ENCODE measurements at regions not wholly inside any gene's neighbourhood (a gene's known extent, or its start where the extent isn't known, plus 50 kb on each side); places are given as distances from the start of the nearest gene placed in this dataset.
"Not testable (repeated sequence)": the region's sequence is repeated elsewhere in the genome, so short reads cannot be mapped to it uniquely, and the experiment has no call there.

GRCh38 chr12:60191676-60192359 lies 596.0 kb downstream of the SLC16A7 start:
- Mint-ChIP-seq H3K9me3 (no peaks in the 10 kb centered on the region), H3K4me3 (no peak overlapping the region), H3K27ac (no peak overlapping the region), H3K27me3 (ENCODE audit: low read depth) (no peaks in the 10 kb centered on the region), H3K36me3 (ENCODE audit: low read depth) (no peaks in the 10 kb centered on the region), H3K4me1 (ENCODE audit: low read depth) (no peaks in the 10 kb centered on the region)

- Mint-ChIP-seq H3K4me3 (no peak overlapping the region), H3K27me3 (ENCODE audit: low read depth) (no peaks in the 10 kb centered on the region), H3K36me3 (ENCODE audit: low read depth) (no peaks in the 10 kb centered on the region), H3K27ac (no peak overlapping the region), H3K4me1 (ENCODE audit: low read depth) (no peaks in the 10 kb centered on the region), H3K9me3 (no peaks in the 10 kb centered on the region)
These were observed 598.8 kb downstream of the SLC16A7 start for GRCh38 chr12:60194678-60195077.

- no peaks in the 10 kb centered on the region for H3K27me3 Mint-ChIP-seq (ENCODE audit: low read depth)
- H3K36me3 Mint-ChIP-seq (ENCODE audit: low read depth), result no peaks in the 10 kb centered on the region
- no peak overlapping the region for H3K4me3 Mint-ChIP-seq
- H3K9me3 Mint-ChIP-seq, result no peaks in the 10 kb centered on the region
- H3K27ac Mint-ChIP-seq, result no peak overlapping the region
- no peaks in the 10 kb centered on the region for H3K4me1 Mint-ChIP-seq (ENCODE audit: low read depth)
These were observed 599.7 kb downstream of the SLC16A7 start for GRCh38 chr12:60195483-60195882.

GRCh38 chr12:60196366-60196765 lies 600.5 kb downstream of the SLC16A7 start:
- no peak overlapping the region for H3K4me3 Mint-ChIP-seq
- H3K36me3 Mint-ChIP-seq (ENCODE audit: low read depth), result no peaks in the 10 kb centered on the region
- no peak overlapping the region for H3K27ac Mint-ChIP-seq
- H3K27me3 Mint-ChIP-seq (ENCODE audit: low read depth), result no peaks in the 10 kb centered on the region
- no peaks in the 10 kb centered on the region for H3K4me1 Mint-ChIP-seq (ENCODE audit: low read depth)
- H3K9me3 Mint-ChIP-seq, result no peaks in the 10 kb centered on the region

- Mint-ChIP-seq H3K4me1 (ENCODE audit: low read depth) (no peaks in the 10 kb centered on the region), H3K4me3 (no peak overlapping the region)
These were observed 601.8 kb downstream of the SLC16A7 start for GRCh38 chr12:60197589-60197988.

GRCh38 chr12:60201891-60202290 lies 606.1 kb downstream of the SLC16A7 start:
- H3K9me3 Mint-ChIP-seq, result no peaks in the 10 kb centered on the region
- H3K36me3 Mint-ChIP-seq (ENCODE audit: low read depth), result no peaks in the 10 kb centered on the region
- no peak overlapping the region for H3K4me3 Mint-ChIP-seq
- no peaks in the 10 kb centered on the region for H3K27me3 Mint-ChIP-seq (ENCODE audit: low read depth)
- no peak overlapping the region for H3K27ac Mint-ChIP-seq
- no peaks in the 10 kb centered on the region for H3K4me1 Mint-ChIP-seq (ENCODE audit: low read depth)

More at GRCh38 chr12:60197589-60197988, 601.8 kb downstream of the SLC16A7 start:
- no peaks in the 10 kb centered on the region for H3K36me3 Mint-ChIP-seq (ENCODE audit: low read depth)
- H3K9me3 Mint-ChIP-seq, result no peaks in the 10 kb centered on the region
- H3K27me3 Mint-ChIP-seq (ENCODE audit: low read depth), result no peaks in the 10 kb centered on the region
- no peak overlapping the region for H3K27ac Mint-ChIP-seq

- H3K36me3 Mint-ChIP-seq (ENCODE audit: low read depth), result no peaks in the 10 kb centered on the region
- H3K27ac Mint-ChIP-seq, result no peak overlapping the region
- no peaks in the 10 kb centered on the region for H3K4me1 Mint-ChIP-seq (ENCODE audit: low read depth)
- no peak overlapping the region for H3K4me3 Mint-ChIP-seq
- peaks cover 4% of the 10 kb centered on the region for H3K9me3 Mint-ChIP-seq
- no peaks in the 10 kb centered on the region for H3K27me3 Mint-ChIP-seq (ENCODE audit: low read depth)
These were observed 609.7 kb downstream of the SLC16A7 start for GRCh38 chr12:60205500-60205899.

GRCh38 chr12:60209521-60209920 lies 613.7 kb downstream of the SLC16A7 start:
- H3K9me3 Mint-ChIP-seq, result peaks cover 4% of the 10 kb centered on the region
- no peaks in the 10 kb centered on the region for H3K4me1 Mint-ChIP-seq (ENCODE audit: low read depth)
- no peak overlapping the region for H3K4me3 Mint-ChIP-seq
- H3K36me3 Mint-ChIP-seq (ENCODE audit: low read depth), result no peaks in the 10 kb centered on the region
- no peaks in the 10 kb centered on the region for H3K27me3 Mint-ChIP-seq (ENCODE audit: low read depth)
- no peak overlapping the region for H3K27ac Mint-ChIP-seq

- no peaks in the 10 kb centered on the region for H3K36me3 Mint-ChIP-seq (ENCODE audit: low read depth)
- no peaks in the 10 kb centered on the region for H3K4me1 Mint-ChIP-seq (ENCODE audit: low read depth)
- H3K27ac Mint-ChIP-seq, result no peak overlapping the region
- no peak overlapping the region for H3K4me3 Mint-ChIP-seq
- no peaks in the 10 kb centered on the region for H3K27me3 Mint-ChIP-seq (ENCODE audit: low read depth)
- peaks cover 4% of the 10 kb centered on the region for H3K9me3 Mint-ChIP-seq
These were observed 614.1 kb downstream of the SLC16A7 start for GRCh38 chr12:60209933-60210332.

GRCh38 chr12:60210756-60211155 lies 614.9 kb downstream of the SLC16A7 start:
- no peaks in the 10 kb centered on the region for H3K4me1 Mint-ChIP-seq (ENCODE audit: low read depth)
- H3K36me3 Mint-ChIP-seq (ENCODE audit: low read depth), result no peaks in the 10 kb centered on the region
- H3K27me3 Mint-ChIP-seq (ENCODE audit: low read depth), result no peaks in the 10 kb centered on the region
- peaks cover 4% of the 10 kb centered on the region for H3K9me3 Mint-ChIP-seq
- no peak overlapping the region for H3K4me3 Mint-ChIP-seq
- H3K27ac Mint-ChIP-seq, result no peak overlapping the region

GRCh38 chr12:60211244-60211643 lies 615.4 kb downstream of the SLC16A7 start:
- H3K9me3 Mint-ChIP-seq, result peaks cover 4% of the 10 kb centered on the region
- H3K27me3 Mint-ChIP-seq (ENCODE audit: low read depth), result no peaks in the 10 kb centered on the region
- H3K4me3 Mint-ChIP-seq, result no peak overlapping the region
- H3K36me3 Mint-ChIP-seq (ENCODE audit: low read depth), result no peaks in the 10 kb centered on the region
- no peak overlapping the region for H3K27ac Mint-ChIP-seq
- no peaks in the 10 kb centered on the region for H3K4me1 Mint-ChIP-seq (ENCODE audit: low read depth)

GRCh38 chr12:60212159-60213000 lies 616.6 kb downstream of the SLC16A7 start:
- no peak overlapping the region for H3K27ac Mint-ChIP-seq
- no peaks in the 10 kb centered on the region for H3K27me3 Mint-ChIP-seq (ENCODE audit: low read depth)
- H3K9me3 Mint-ChIP-seq, result peaks cover 4% of the 10 kb centered on the region
- no peak overlapping the region for H3K4me3 Mint-ChIP-seq
- no peaks in the 10 kb centered on the region for H3K36me3 Mint-ChIP-seq (ENCODE audit: low read depth)
- H3K4me1 Mint-ChIP-seq (ENCODE audit: low read depth), result no peaks in the 10 kb centered on the region

GRCh38 chr12:60213272-60213671 lies 617.4 kb downstream of the SLC16A7 start:
- not testable (repeated sequence) for H3K9me3 Mint-ChIP-seq; H3K27me3 Mint-ChIP-seq (ENCODE audit: low read depth); H3K36me3 Mint-ChIP-seq (ENCODE audit: low read depth); H3K4me3 Mint-ChIP-seq; H3K4me1 Mint-ChIP-seq (ENCODE audit: low read depth); H3K27ac Mint-ChIP-seq

GRCh38 chr12:60216226-60216625 lies 620.4 kb downstream of the SLC16A7 start:
- Mint-ChIP-seq H3K27ac (no peak overlapping the region), H3K4me1 (ENCODE audit: low read depth) (no peaks in the 10 kb centered on the region), H3K9me3 (no peaks in the 10 kb centered on the region), H3K36me3 (ENCODE audit: low read depth) (no peaks in the 10 kb centered on the region), H3K4me3 (no peak overlapping the region), H3K27me3 (ENCODE audit: low read depth) (no peaks in the 10 kb centered on the region)

GRCh38 chr12:60223242-60223641 lies 627.4 kb downstream of the SLC16A7 start:
- H3K4me3 Mint-ChIP-seq, result no peak overlapping the region
- peaks cover 3% of the 10 kb centered on the region for H3K9me3 Mint-ChIP-seq
- H3K27ac Mint-ChIP-seq, result no peak overlapping the region
- no peaks in the 10 kb centered on the region for H3K36me3 Mint-ChIP-seq (ENCODE audit: low read depth)
- H3K27me3 Mint-ChIP-seq (ENCODE audit: low read depth), result no peaks in the 10 kb centered on the region
- no peaks in the 10 kb centered on the region for H3K4me1 Mint-ChIP-seq (ENCODE audit: low read depth)
